ENCODE measurements at regions not wholly inside any gene's neighbourhood (a gene's known extent, or its start where the extent isn't known, plus 50 kb on each side); places are given as distances from the start of the nearest gene placed in this dataset.

DNA sequence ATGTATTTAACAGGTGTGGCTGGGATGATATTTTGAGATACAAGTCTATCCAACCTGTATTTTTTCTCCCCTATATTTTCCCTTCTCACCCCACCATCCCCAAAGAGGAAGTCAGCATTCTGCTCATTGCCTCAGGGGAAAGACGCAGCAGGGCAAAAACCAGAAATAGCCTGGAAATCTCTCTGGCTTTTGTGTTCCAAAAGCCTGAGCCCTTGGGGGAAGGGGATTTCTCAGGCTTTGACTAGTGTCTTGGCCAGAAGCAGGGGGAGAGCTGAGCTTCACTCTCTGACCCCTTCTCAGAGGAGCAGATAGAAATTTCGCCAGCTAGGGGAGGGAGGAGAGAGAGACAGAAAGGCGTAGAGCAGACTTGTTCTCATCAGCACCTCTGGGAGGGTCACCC is 244.7 kb downstream of the RRAGC start:
- peaks cover 51% of the 10 kb centered on the region for H3K27me3 ChIP-seq
- no peaks in the 10 kb centered on the region for H3K4me1 ChIP-seq
- H3K27ac ChIP-seq, result no peak overlapping the region
- WGBS, 2 donors (ENCODE audit: low coverage in 1 of 2), result 60% methylated on average over 1 of the region's 3 CpGs; no CpG with 5 or more reads in 1 of the 2 donors
- no peaks in the 10 kb centered on the region for H3K9me3 ChIP-seq
- H3K4me3 ChIP-seq, result no peak overlapping the region
- ATAC-seq, result no peak
- TF ChIP-seq, protein P1, sequence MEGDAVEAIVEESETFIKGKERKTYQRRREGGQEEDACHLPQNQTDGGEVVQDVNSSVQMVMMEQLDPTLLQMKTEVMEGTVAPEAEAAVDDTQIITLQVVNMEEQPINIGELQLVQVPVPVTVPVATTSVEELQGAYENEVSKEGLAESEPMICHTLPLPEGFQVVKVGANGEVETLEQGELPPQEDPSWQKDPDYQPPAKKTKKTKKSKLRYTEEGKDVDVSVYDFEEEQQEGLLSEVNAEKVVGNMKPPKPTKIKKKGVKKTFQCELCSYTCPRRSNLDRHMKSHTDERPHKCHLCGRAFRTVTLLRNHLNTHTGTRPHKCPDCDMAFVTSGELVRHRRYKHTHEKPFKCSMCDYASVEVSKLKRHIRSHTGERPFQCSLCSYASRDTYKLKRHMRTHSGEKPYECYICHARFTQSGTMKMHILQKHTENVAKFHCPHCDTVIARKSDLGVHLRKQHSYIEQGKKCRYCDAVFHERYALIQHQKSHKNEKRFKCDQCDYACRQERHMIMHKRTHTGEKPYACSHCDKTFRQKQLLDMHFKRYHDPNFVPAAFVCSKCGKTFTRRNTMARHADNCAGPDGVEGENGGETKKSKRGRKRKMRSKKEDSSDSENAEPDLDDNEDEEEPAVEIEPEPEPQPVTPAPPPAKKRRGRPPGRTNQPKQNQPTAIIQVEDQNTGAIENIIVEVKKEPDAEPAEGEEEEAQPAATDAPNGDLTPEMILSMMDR (IDR thresholded peaks at IDR 0.05), result no peak
- TF ChIP-seq POLR2A (IDR thresholded peaks at IDR 0.05) (no peak), POLR2AphosphoS5 (IDR thresholded peaks at IDR 0.05) (no peak), EP300 (IDR thresholded peaks at IDR 0.05) (no peak)
- no peaks in the 10 kb centered on the region for H3K36me3 ChIP-seq

DNA sequence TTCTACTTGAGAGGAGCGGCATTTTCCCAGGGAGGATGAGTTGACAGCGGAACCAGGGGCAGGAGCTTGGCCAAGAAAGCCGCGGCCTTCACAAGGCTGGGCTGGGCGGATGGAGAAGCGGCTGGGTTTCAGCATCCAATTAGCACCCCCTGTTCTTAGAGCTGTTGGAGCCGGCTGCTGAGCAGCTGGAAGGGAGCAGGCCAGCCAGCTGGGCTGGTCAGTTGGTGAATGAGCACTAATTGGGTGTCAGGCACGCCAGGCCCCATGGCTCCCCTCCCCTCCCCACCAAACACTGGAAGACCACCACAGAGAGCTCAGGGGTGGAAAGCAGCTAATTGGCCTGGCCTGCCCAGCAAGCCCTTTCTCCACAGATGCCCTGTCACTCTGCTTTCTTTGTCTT is 245.6 kb downstream of the RRAGC start:
- ATAC-seq, result no peak
- H3K4me3 ChIP-seq, result no peak overlapping the region

DNA sequence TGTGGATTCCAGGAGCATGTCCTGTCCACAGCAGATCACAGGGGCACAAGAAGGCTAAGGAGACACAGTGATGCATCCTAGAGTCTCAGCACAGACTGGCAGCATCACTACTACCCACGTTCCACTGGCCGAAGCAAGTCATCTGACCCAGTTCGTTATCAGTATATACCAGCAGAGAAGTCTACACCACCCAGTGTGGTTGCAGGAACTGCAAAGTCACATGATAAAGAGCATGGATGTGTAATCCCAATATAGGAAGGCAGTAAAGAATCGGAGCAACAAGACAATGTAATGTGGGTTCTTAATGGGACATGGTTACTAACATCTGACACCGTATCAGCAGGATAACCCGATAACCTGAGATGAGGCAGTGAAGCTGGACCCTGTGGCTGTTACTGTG is 246.6 kb downstream of the RRAGC start:
- 73 to 93% methylated on average over 3 to 4 of the region's 6 CpGs for WGBS, 2 donors (ENCODE audit: low coverage in 1 of 2)
- Histone ChIP-seq H3K4me3 (no peak overlapping the region), H3K4me1 (no peaks in the 10 kb centered on the region), H3K27ac (no peak overlapping the region), H3K9me3 (no peaks in the 10 kb centered on the region), H3K27me3 (peaks cover 65% of the 10 kb centered on the region), H3K36me3 (no peaks in the 10 kb centered on the region)
- TF ChIP-seq POLR2A (IDR thresholded peaks at IDR 0.05), result no peak
- TF ChIP-seq EP300 (IDR thresholded peaks at IDR 0.05), result no peak
- TF ChIP-seq POLR2AphosphoS5 (IDR thresholded peaks at IDR 0.05), result no peak
- ATAC-seq, result no peak

More for the DNA sequence above, 245.6 kb downstream of the RRAGC start:
- H3K36me3 ChIP-seq, result no peaks in the 10 kb centered on the region
- no peak for TF ChIP-seq EP300 (IDR thresholded peaks at IDR 0.05)
- TF ChIP-seq POLR2AphosphoS5 (IDR thresholded peaks at IDR 0.05), result no peak
- TF ChIP-seq POLR2A (IDR thresholded peaks at IDR 0.05), result no peak
- TF ChIP-seq, protein P1 (IDR thresholded peaks at IDR 0.05), result no peak
- H3K9me3 ChIP-seq, result no peaks in the 10 kb centered on the region
- WGBS, 2 donors (ENCODE audit: low coverage in 1 of 2), result no CpG with 5 or more reads among the region's 8 CpGs
- H3K4me1 ChIP-seq, result no peaks in the 10 kb centered on the region
- no peak overlapping the region for H3K27ac ChIP-seq
- H3K27me3 ChIP-seq, result peaks cover 59% of the 10 kb centered on the region

DNA sequence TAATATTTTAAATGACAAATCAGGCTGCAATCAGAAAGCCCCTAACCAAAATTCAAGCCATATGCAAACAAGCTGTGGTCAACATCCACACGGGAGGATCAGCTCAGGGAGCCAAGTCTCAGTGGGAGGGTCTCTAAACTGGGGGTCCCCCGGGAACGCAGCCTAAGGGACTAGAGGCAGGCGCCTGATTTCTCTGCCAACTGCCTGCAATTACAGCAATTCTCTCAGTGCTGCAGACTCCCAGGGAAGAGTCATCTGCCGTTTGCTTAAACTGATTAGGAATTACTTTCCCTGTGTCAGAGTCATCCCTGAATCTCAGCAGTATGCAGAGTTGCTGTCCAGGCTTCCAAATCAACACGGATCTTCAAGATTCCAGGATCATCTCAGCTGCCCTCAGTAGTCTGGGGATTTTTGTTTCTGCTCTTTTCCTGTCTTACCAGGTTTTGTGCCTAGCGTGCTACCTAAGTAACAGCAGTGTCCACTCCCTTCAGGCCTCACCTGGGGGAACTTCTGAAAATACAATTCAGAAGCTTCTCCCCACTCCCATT is 247.8 kb downstream of the RRAGC start:
- Histone ChIP-seq H3K4me3 (no peak overlapping the region), H3K27me3 (peaks cover 55% of the 10 kb centered on the region), H3K9me3 (no peaks in the 10 kb centered on the region), H3K4me1 (no peaks in the 10 kb centered on the region), H3K27ac (no peak overlapping the region), H3K36me3 (no peaks in the 10 kb centered on the region)
- ATAC-seq, result no peak
- WGBS, 2 donors (ENCODE audit: low coverage in 1 of 2), result 23 to 52% methylated on average over 4 of the region's 7 CpGs
- TF ChIP-seq, protein P1 (IDR thresholded peaks at IDR 0.05), result no peak
- TF ChIP-seq EP300 (IDR thresholded peaks at IDR 0.05) (no peak), POLR2AphosphoS5 (IDR thresholded peaks at IDR 0.05) (no peak), POLR2A (IDR thresholded peaks at IDR 0.05) (no peak)

DNA sequence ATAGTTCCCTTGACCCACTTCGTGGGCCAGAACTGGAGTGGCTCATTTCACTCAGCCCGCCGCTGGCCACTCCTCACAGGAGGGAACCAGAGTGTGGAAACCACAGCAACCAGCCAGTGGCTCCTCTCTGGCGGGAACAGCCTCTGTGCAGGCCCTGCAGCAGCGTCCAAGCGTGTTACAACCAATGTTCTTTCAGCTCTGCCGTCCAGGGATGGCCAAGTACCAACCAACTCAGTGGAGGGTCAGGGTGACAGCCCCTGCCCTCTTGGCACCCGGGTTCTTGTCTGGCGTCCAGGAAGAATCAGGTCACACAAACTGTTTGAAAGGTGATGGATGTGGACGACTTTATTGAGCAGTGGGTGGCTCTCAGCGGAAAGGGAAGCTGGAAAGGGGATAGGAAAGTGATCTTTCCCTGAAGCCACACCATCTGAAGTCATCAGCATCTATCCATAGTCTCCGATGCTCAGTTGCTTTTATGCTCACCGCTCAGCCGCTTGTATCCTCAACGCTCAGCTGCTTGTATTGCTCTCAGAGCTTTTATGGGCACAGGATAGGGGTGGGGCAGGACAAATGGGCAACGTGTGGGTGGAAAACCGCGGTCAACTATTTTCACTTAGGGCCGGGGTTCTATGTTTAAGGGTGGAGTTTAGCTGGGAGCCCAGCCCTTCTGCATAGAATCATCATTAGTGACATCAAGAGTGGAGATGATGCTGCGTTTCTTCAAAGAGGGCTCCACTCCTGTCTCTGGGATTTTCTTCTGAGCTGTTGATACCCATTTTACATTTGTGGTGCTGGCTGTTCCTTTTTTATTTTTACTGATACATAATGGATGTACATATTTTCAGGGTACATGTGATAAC is 250.2 kb downstream of the RRAGC start:
- Histone ChIP-seq H3K4me1 (no peaks in the 10 kb centered on the region), H3K36me3 (no peaks in the 10 kb centered on the region), H3K4me3 (no peak overlapping the region), H3K27me3 (peaks cover 46% of the 10 kb centered on the region), H3K9me3 (no peaks in the 10 kb centered on the region), H3K27ac (no peak overlapping the region)
- 84 to 91% methylated on average over 10 to 14 of the region's 20 CpGs for whole genome bisulfite sequencing, 2 donors (ENCODE audit: low coverage in 1 of 2)
- ATAC-seq, result no peak
- TF ChIP-seq, protein P1 (IDR thresholded peaks at IDR 0.05), result no peak
- TF ChIP-seq POLR2A (IDR thresholded peaks at IDR 0.05) (no peak), POLR2AphosphoS5 (IDR thresholded peaks at IDR 0.05) (no peak), EP300 (IDR thresholded peaks at IDR 0.05) (no peak)
